ENCODE measurements at regions not wholly inside any gene's neighbourhood (a gene's known extent, or its start where the extent isn't known, plus 50 kb on each side); places are given as distances from the start of the nearest gene placed in this dataset.

GRCh38 chr5:3385991-3386519 lies 209.6 kb upstream of the IRX1 start:
- TF ChIP-seq CTCF (conservative IDR thresholded peaks at IDR 0.05; ENCODE audit: low read depth, low read length) = no peak
- no peak for TF ChIP-seq EZH2 (IDR thresholded peaks at IDR 0.05; ENCODE audit: low read length, unreplicated experiment)
